HS-27A (cell line): ENCODE measurements at regions not wholly inside any gene's neighbourhood (a gene's known extent, or its start where the extent isn't known, plus 50 kb on each side); places are given as distances from the start of the nearest gene placed in this dataset.
A peak's percentile ranks its signal among the peaks of the same experiment; 100 is the strongest.

Source experiments
- DNase-seq: peaks from one replicate; pipeline ENCODE4 v3.0.0-alpha.2; 2012; ENCODE audit warnings: low read depth, missing footprints

- DNase-seq: no peak
These were observed 102.8 kb upstream of the WNT4 start for GRCh38 chr1:22245726-22246125.

GRCh38 chr1:22246755-22247480 is 104.0 kb upstream of the WNT4 start:
- no peak for DNase-seq

- DNase-seq: no peak
These were observed 104.8 kb upstream of the WNT4 start for GRCh38 chr1:22247527-22248245.

GRCh38 chr1:22248746-22249145 is 105.8 kb upstream of the WNT4 start:
- no peak for DNase-seq

- DNase-seq: no peak
These were observed 107.2 kb upstream of the WNT4 start for GRCh38 chr1:22249928-22250680.

GRCh38 chr1:22250724-22251123 is 107.8 kb upstream of the WNT4 start:
- DNase-seq: peak; percentile 49

- DNase-seq: no peak
These were observed 109.4 kb upstream of the WNT4 start for GRCh38 chr1:22252251-22252650.

GRCh38 chr1:22253012-22253790 is 110.3 kb upstream of the WNT4 start:
- DNase-seq: no peak

- DNase-seq: no peak
These were observed 111.9 kb upstream of the WNT4 start for GRCh38 chr1:22254756-22255155.

GRCh38 chr1:22255341-22256212 is 112.7 kb upstream of the WNT4 start:
- no peak for DNase-seq

- no peak for DNase-seq
These were observed 113.3 kb upstream of the WNT4 start for GRCh38 chr1:22256213-22256512.

- no peak for DNase-seq
These were observed 114.7 kb upstream of the WNT4 start for GRCh38 chr1:22257290-22258275.

- DNase-seq: no peak
These were observed 115.8 kb upstream of the WNT4 start for GRCh38 chr1:22258698-22259097.

- DNase-seq: no peak
These were observed 116.8 kb upstream of the WNT4 start for GRCh38 chr1:22259551-22260282.

- DNase-seq: no peak
These were observed 118.0 kb upstream of the WNT4 start for GRCh38 chr1:22260860-22261432.

GRCh38 chr1:22261580-22261979 is 118.7 kb upstream of the WNT4 start:
- DNase-seq: no peak

- DNase-seq: no peak
These were observed 119.7 kb upstream of the WNT4 start for GRCh38 chr1:22262583-22262982.

GRCh38 chr1:22263359-22263758 is 120.5 kb upstream of the WNT4 start:
- no peak for DNase-seq
